BJ (cell line): ENCODE measurements at regions not wholly inside any gene's neighbourhood (a gene's known extent, or its start where the extent isn't known, plus 50 kb on each side); places are given as distances from the start of the nearest gene placed in this dataset. TPM values are rescaled to one million over a fixed set of nuclear protein-coding genes. Genes with fewer than 3 reads are reported as not detected.

Source experiments
- small RNA-seq: library from RNA; depleted of rRNA; stranded (forward); fragments of <200 nt; gene quantifications from one replicate; pipeline ENCODE3, GENCODE V24; 2012; ENCODE audit warnings: low replicate concordance, low read depth; ENCODE audit not compliant: insufficient read length

Small RNA genes in the stretch of these regions (small RNA-seq; reads per million reads assigned to genes)
- gene RF00096: not detected
